Stomach smooth muscle (tissue), 2 donors: ENCODE measurements at regions not wholly inside any gene's neighbourhood (a gene's known extent, or its start where the extent isn't known, plus 50 kb on each side); places are given as distances from the start of the nearest gene placed in this dataset.
"Not testable (repeated sequence)": the region's sequence is repeated elsewhere in the genome, so short reads cannot be mapped to it uniquely, and the experiment has no call there.

Experiments
- H3K27ac ChIP-seq: one replicate; pipeline ENCODE4 v1.7.0; 2013; ENCODE audit warnings: mild to moderate bottlenecking, low read length, inconsistent platforms
- H3K27me3 ChIP-seq, 2 donors: one replicate each; pipeline ENCODE4 v1.7.0; 2013; ENCODE audit warnings: low read length in 2 of 2; ENCODE audit not compliant: insufficient read depth in 2 of 2, control insufficient read depth in 1 of 2
- H3K36me3 ChIP-seq, 2 donors: one replicate each; pipeline ENCODE4 v1.7.0; 2013; ENCODE audit warnings: low read length in 2 of 2; ENCODE audit not compliant: control insufficient read depth in 2 of 2, insufficient read depth in 2 of 2
- H3K4me1 ChIP-seq: one replicate; pipeline ENCODE4 v1.7.0; 2013; ENCODE audit warnings: low read length; ENCODE audit not compliant: control insufficient read depth, insufficient read depth
- H3K4me3 ChIP-seq, 2 donors: one replicate each; pipeline ENCODE4 v1.7.0; 2013; ENCODE audit warnings: low read length in 2 of 2
- H3K9ac ChIP-seq, 2 donors: one replicate each; pipeline ENCODE4 v1.7.0; 2013; ENCODE audit warnings: low read length in 2 of 2, mild to moderate bottlenecking in 1 of 2
- H3K9me3 ChIP-seq, 2 donors: one replicate each; pipeline ENCODE4 v1.7.0; 2013; ENCODE audit warnings: low read length in 2 of 2; ENCODE audit not compliant: control insufficient read depth in 2 of 2
- donor health status: healthy.
- donor health status: Pancreatic carcinoma.

- not testable (repeated sequence) for H3K9me3 ChIP-seq, H3K9ac ChIP-seq, H3K27me3 ChIP-seq, H3K4me1 ChIP-seq, H3K36me3 ChIP-seq, H3K4me3 ChIP-seq, H3K27ac ChIP-seq
Observed at GRCh38 chr16:16618963-16619465, 240.1 kb downstream of the NPIPA7 start.

- H3K9ac ChIP-seq, H3K4me1 ChIP-seq, H3K9me3 ChIP-seq, H3K4me3 ChIP-seq, H3K27ac ChIP-seq, H3K27me3 ChIP-seq, H3K36me3 ChIP-seq: not testable (repeated sequence)
Observed at GRCh38 chr16:16624367-16624766, 245.4 kb downstream of the NPIPA7 start.

- H3K4me3 ChIP-seq, H3K9ac ChIP-seq, H3K4me1 ChIP-seq, H3K36me3 ChIP-seq, H3K9me3 ChIP-seq, H3K27ac ChIP-seq, H3K27me3 ChIP-seq: not testable (repeated sequence)
Observed at GRCh38 chr16:16625140-16625539, 246.2 kb downstream of the NPIPA7 start.

- H3K9ac ChIP-seq, H3K27me3 ChIP-seq, H3K9me3 ChIP-seq, H3K4me1 ChIP-seq, H3K36me3 ChIP-seq, H3K27ac ChIP-seq, H3K4me3 ChIP-seq: not testable (repeated sequence)
Observed at GRCh38 chr16:16627865-16628264, 248.9 kb downstream of the NPIPA7 start.

GRCh38 chr16:16638231-16638630 lies 259.3 kb downstream of the NPIPA7 start:
- not testable (repeated sequence) for H3K4me3 ChIP-seq, H3K9me3 ChIP-seq, H3K36me3 ChIP-seq, H3K27me3 ChIP-seq, H3K27ac ChIP-seq, H3K4me1 ChIP-seq, H3K9ac ChIP-seq

- H3K9me3 ChIP-seq, H3K27ac ChIP-seq, H3K4me1 ChIP-seq, H3K36me3 ChIP-seq, H3K9ac ChIP-seq, H3K4me3 ChIP-seq, H3K27me3 ChIP-seq: not testable (repeated sequence)
Observed at GRCh38 chr16:16638714-16639113, 259.8 kb downstream of the NPIPA7 start.

GRCh38 chr16:16643828-16644227 lies 264.9 kb downstream of the NPIPA7 start:
- H3K27me3 ChIP-seq, H3K9me3 ChIP-seq, H3K9ac ChIP-seq, H3K36me3 ChIP-seq, H3K4me1 ChIP-seq, H3K4me3 ChIP-seq, H3K27ac ChIP-seq: not testable (repeated sequence)

- not testable (repeated sequence) for H3K27ac ChIP-seq, H3K4me1 ChIP-seq, H3K9ac ChIP-seq, H3K36me3 ChIP-seq, H3K27me3 ChIP-seq, H3K9me3 ChIP-seq, H3K4me3 ChIP-seq
Observed at GRCh38 chr16:16648002-16648401, 269.1 kb downstream of the NPIPA7 start.

GRCh38 chr16:16672180-16672812 lies 293.4 kb downstream of the NPIPA7 start:
- H3K27me3 ChIP-seq, H3K4me3 ChIP-seq, H3K9me3 ChIP-seq, H3K4me1 ChIP-seq, H3K27ac ChIP-seq, H3K9ac ChIP-seq, H3K36me3 ChIP-seq: not testable (repeated sequence)

GRCh38 chr16:16674820-16675219 lies 295.9 kb downstream of the NPIPA7 start:
- H3K4me3 ChIP-seq, H3K36me3 ChIP-seq, H3K27me3 ChIP-seq: not testable (repeated sequence)

GRCh38 chr16:16721849-16722248 lies 342.9 kb downstream of the NPIPA7 start:
- not testable (repeated sequence) for H3K9me3 ChIP-seq, H3K27me3 ChIP-seq, H3K36me3 ChIP-seq, H3K9ac ChIP-seq, H3K27ac ChIP-seq, H3K4me3 ChIP-seq, H3K4me1 ChIP-seq

More at GRCh38 chr16:16674820-16675219, 295.9 kb downstream of the NPIPA7 start:
- H3K4me1 ChIP-seq, H3K9ac ChIP-seq, H3K9me3 ChIP-seq, H3K27ac ChIP-seq: not testable (repeated sequence)
